ENCODE measurements at regions not wholly inside any gene's neighbourhood (a gene's known extent, or its start where the extent isn't known, plus 50 kb on each side); places are given as distances from the start of the nearest gene placed in this dataset.

- WGBS (ENCODE audit: insufficient coverage, low lambda C conversion rate): no CpG with 5 or more reads among the region's 2 CpGs
- DNase-seq: no peak
- Histone ChIP-seq H3K4me3 (ENCODE audit: low read length) (no peak overlapping the region), H3K9me3 (ENCODE audit: control insufficient read depth, low read depth, low read length) (no peaks in the 10 kb centered on the region), H3K27me3 (ENCODE audit: control insufficient read depth, insufficient read depth, low read length) (no peaks in the 10 kb centered on the region), H3K4me1 (ENCODE audit: control insufficient read depth, insufficient read depth, low read length) (peaks cover 6% of the 10 kb centered on the region), H3K27ac (ENCODE audit: low read length) (peak overlapping the region; percentile 52), H3K36me3 (ENCODE audit: control insufficient read depth, insufficient read depth, low read length) (no peaks in the 10 kb centered on the region)
These were observed 107.5 kb downstream of the CYSLTR2 start for GRCh38 chr13:48761256-48761655.

GRCh38 chr13:48769107-48769704 is 115.5 kb downstream of the CYSLTR2 start:
- H3K4me1 ChIP-seq (ENCODE audit: control insufficient read depth, insufficient read depth, low read length): no peaks in the 10 kb centered on the region
- no peaks in the 10 kb centered on the region for H3K9me3 ChIP-seq (ENCODE audit: control insufficient read depth, low read depth, low read length)
- WGBS (ENCODE audit: insufficient coverage, low lambda C conversion rate): no CpG with 5 or more reads among the region's 4 CpGs
- H3K36me3 ChIP-seq (ENCODE audit: control insufficient read depth, insufficient read depth, low read length): no peaks in the 10 kb centered on the region
- H3K27ac ChIP-seq (ENCODE audit: low read length): no peak overlapping the region
- H3K27me3 ChIP-seq (ENCODE audit: control insufficient read depth, insufficient read depth, low read length): no peaks in the 10 kb centered on the region
- no peak overlapping the region for H3K4me3 ChIP-seq (ENCODE audit: low read length)
- DNase-seq: peak; percentile 77 to 80

GRCh38 chr13:48770372-48770771 is 116.6 kb downstream of the CYSLTR2 start:
- Histone ChIP-seq H3K36me3 (ENCODE audit: control insufficient read depth, insufficient read depth, low read length) (no peaks in the 10 kb centered on the region), H3K4me1 (ENCODE audit: control insufficient read depth, insufficient read depth, low read length) (no peaks in the 10 kb centered on the region), H3K27ac (ENCODE audit: low read length) (no peak overlapping the region), H3K27me3 (ENCODE audit: control insufficient read depth, insufficient read depth, low read length) (no peaks in the 10 kb centered on the region), H3K4me3 (ENCODE audit: low read length) (no peak overlapping the region), H3K9me3 (ENCODE audit: control insufficient read depth, low read depth, low read length) (no peaks in the 10 kb centered on the region)
- 80% methylated on average over 1 of the region's 1 CpG for WGBS (ENCODE audit: insufficient coverage, low lambda C conversion rate)
- no peak for DNase-seq

- no peaks in the 10 kb centered on the region for H3K27me3 ChIP-seq (ENCODE audit: control insufficient read depth, insufficient read depth, low read length)
- H3K9me3 ChIP-seq (ENCODE audit: control insufficient read depth, low read depth, low read length): no peaks in the 10 kb centered on the region
- H3K4me3 ChIP-seq (ENCODE audit: low read length): no peak overlapping the region
- DNase-seq: no peak
- 22% methylated on average over 1 of the region's 1 CpG for WGBS (ENCODE audit: insufficient coverage, low lambda C conversion rate)
- H3K36me3 ChIP-seq (ENCODE audit: control insufficient read depth, insufficient read depth, low read length): no peaks in the 10 kb centered on the region
- H3K4me1 ChIP-seq (ENCODE audit: control insufficient read depth, insufficient read depth, low read length): no peaks in the 10 kb centered on the region
- H3K27ac ChIP-seq (ENCODE audit: low read length): no peak overlapping the region
These were observed 119.2 kb downstream of the CYSLTR2 start for GRCh38 chr13:48772908-48773307.

GRCh38 chr13:48773531-48774275 is 120.0 kb downstream of the CYSLTR2 start:
- Histone ChIP-seq H3K4me3 (ENCODE audit: low read length) (no peak overlapping the region), H3K4me1 (ENCODE audit: control insufficient read depth, insufficient read depth, low read length) (no peaks in the 10 kb centered on the region), H3K27ac (ENCODE audit: low read length) (no peak overlapping the region), H3K36me3 (ENCODE audit: control insufficient read depth, insufficient read depth, low read length) (no peaks in the 10 kb centered on the region), H3K27me3 (ENCODE audit: control insufficient read depth, insufficient read depth, low read length) (no peaks in the 10 kb centered on the region), H3K9me3 (ENCODE audit: control insufficient read depth, low read depth, low read length) (no peaks in the 10 kb centered on the region)
- WGBS (ENCODE audit: insufficient coverage, low lambda C conversion rate): 70% methylated on average over 1 of the region's 2 CpGs
- no peak for DNase-seq

- no peak overlapping the region for H3K27ac ChIP-seq (ENCODE audit: low read length)
- no peaks in the 10 kb centered on the region for H3K9me3 ChIP-seq (ENCODE audit: control insufficient read depth, low read depth, low read length)
- H3K27me3 ChIP-seq (ENCODE audit: control insufficient read depth, insufficient read depth, low read length): no peaks in the 10 kb centered on the region
- 80% methylated on average over 1 of the region's 2 CpGs for WGBS (ENCODE audit: insufficient coverage, low lambda C conversion rate)
- H3K4me1 ChIP-seq (ENCODE audit: control insufficient read depth, insufficient read depth, low read length): no peaks in the 10 kb centered on the region
- no peaks in the 10 kb centered on the region for H3K36me3 ChIP-seq (ENCODE audit: control insufficient read depth, insufficient read depth, low read length)
- no peak for DNase-seq
- H3K4me3 ChIP-seq (ENCODE audit: low read length): no peak overlapping the region
These were observed 121.6 kb downstream of the CYSLTR2 start for GRCh38 chr13:48775285-48775684.

- WGBS (ENCODE audit: insufficient coverage, low lambda C conversion rate): 29% methylated on average over 2 of the region's 4 CpGs
- Histone ChIP-seq H3K4me3 (ENCODE audit: low read length) (no peak overlapping the region), H3K4me1 (ENCODE audit: control insufficient read depth, insufficient read depth, low read length) (no peaks in the 10 kb centered on the region), H3K27me3 (ENCODE audit: control insufficient read depth, insufficient read depth, low read length) (no peaks in the 10 kb centered on the region), H3K9me3 (ENCODE audit: control insufficient read depth, low read depth, low read length) (no peaks in the 10 kb centered on the region), H3K36me3 (ENCODE audit: control insufficient read depth, insufficient read depth, low read length) (no peaks in the 10 kb centered on the region), H3K27ac (ENCODE audit: low read length) (no peak overlapping the region)
- no peak for DNase-seq
These were observed 122.1 kb downstream of the CYSLTR2 start for GRCh38 chr13:48775804-48776203.

GRCh38 chr13:48776401-48776800 is 122.7 kb downstream of the CYSLTR2 start:
- WGBS (ENCODE audit: insufficient coverage, low lambda C conversion rate): 100% methylated on average over 1 of the region's 1 CpG
- Histone ChIP-seq H3K9me3 (ENCODE audit: control insufficient read depth, low read depth, low read length) (no peaks in the 10 kb centered on the region), H3K4me1 (ENCODE audit: control insufficient read depth, insufficient read depth, low read length) (no peaks in the 10 kb centered on the region), H3K27ac (ENCODE audit: low read length) (no peak overlapping the region), H3K4me3 (ENCODE audit: low read length) (no peak overlapping the region), H3K36me3 (ENCODE audit: control insufficient read depth, insufficient read depth, low read length) (no peaks in the 10 kb centered on the region), H3K27me3 (ENCODE audit: control insufficient read depth, insufficient read depth, low read length) (no peaks in the 10 kb centered on the region)
- DNase-seq: no peak

GRCh38 chr13:48778610-48779009 is 124.9 kb downstream of the CYSLTR2 start:
- no peaks in the 10 kb centered on the region for H3K4me1 ChIP-seq (ENCODE audit: control insufficient read depth, insufficient read depth, low read length)
- H3K36me3 ChIP-seq (ENCODE audit: control insufficient read depth, insufficient read depth, low read length): no peaks in the 10 kb centered on the region
- no peak overlapping the region for H3K4me3 ChIP-seq (ENCODE audit: low read length)
- no peaks in the 10 kb centered on the region for H3K9me3 ChIP-seq (ENCODE audit: control insufficient read depth, low read depth, low read length)
- DNase-seq: no peak
- no peaks in the 10 kb centered on the region for H3K27me3 ChIP-seq (ENCODE audit: control insufficient read depth, insufficient read depth, low read length)
- H3K27ac ChIP-seq (ENCODE audit: low read length): no peak overlapping the region
- WGBS (ENCODE audit: insufficient coverage, low lambda C conversion rate): 88% methylated on average over 1 of the region's 3 CpGs

GRCh38 chr13:48780713-48781341 is 127.1 kb downstream of the CYSLTR2 start:
- H3K4me3 ChIP-seq (ENCODE audit: low read length): no peak overlapping the region
- H3K36me3 ChIP-seq (ENCODE audit: control insufficient read depth, insufficient read depth, low read length): no peaks in the 10 kb centered on the region
- no peak overlapping the region for H3K27ac ChIP-seq (ENCODE audit: low read length)
- H3K27me3 ChIP-seq (ENCODE audit: control insufficient read depth, insufficient read depth, low read length): no peaks in the 10 kb centered on the region
- DNase-seq: no peak
- no peaks in the 10 kb centered on the region for H3K4me1 ChIP-seq (ENCODE audit: control insufficient read depth, insufficient read depth, low read length)
- WGBS (ENCODE audit: insufficient coverage, low lambda C conversion rate): 86% methylated on average over 1 of the region's 2 CpGs
- H3K9me3 ChIP-seq (ENCODE audit: control insufficient read depth, low read depth, low read length): peaks cover 2% of the 10 kb centered on the region

Measured in large intestine (tissue), 3 donors.